ENCODE measurements at regions not wholly inside any gene's neighbourhood (a gene's known extent, or its start where the extent isn't known, plus 50 kb on each side); places are given as distances from the start of the nearest gene placed in this dataset.
"Not testable (repeated sequence)": the region's sequence is repeated elsewhere in the genome, so short reads cannot be mapped to it uniquely, and the experiment has no call there.

DNA sequence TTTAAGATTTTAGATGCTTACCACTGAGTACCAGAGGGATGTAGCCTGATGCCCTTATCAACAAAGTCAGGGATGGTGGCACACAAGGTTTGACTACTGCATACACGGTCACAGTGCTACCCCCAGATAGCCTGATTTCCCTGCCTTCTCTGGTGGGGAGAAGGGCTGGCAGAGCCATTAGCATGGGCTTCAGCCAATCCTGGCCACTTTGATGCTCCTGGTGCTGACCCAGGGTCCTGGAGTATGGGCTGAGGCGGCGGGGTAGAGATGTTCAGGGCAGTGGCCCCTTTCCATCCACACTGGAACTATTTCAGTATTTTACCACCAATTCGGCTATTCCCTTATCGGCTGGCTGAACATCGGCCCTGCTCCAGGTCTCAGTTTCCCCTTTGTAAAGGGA is 83.2 kb downstream of the POTEB3 start:
- not testable (repeated sequence) for FAIRE-seq; DNase-seq (ENCODE audit: extremely low spot score, insufficient read length, low read depth)

- FAIRE-seq; DNase-seq (ENCODE audit: extremely low spot score, insufficient read length, low read depth): not testable (repeated sequence)
Measured at GRCh38 chr15:21355944-21356343, 84.4 kb downstream of the POTEB3 start.

GRCh38 chr15:21354597-21354996 is 85.7 kb downstream of the POTEB3 start:
- not testable (repeated sequence) for FAIRE-seq; DNase-seq (ENCODE audit: extremely low spot score, insufficient read length, low read depth)

DNA sequence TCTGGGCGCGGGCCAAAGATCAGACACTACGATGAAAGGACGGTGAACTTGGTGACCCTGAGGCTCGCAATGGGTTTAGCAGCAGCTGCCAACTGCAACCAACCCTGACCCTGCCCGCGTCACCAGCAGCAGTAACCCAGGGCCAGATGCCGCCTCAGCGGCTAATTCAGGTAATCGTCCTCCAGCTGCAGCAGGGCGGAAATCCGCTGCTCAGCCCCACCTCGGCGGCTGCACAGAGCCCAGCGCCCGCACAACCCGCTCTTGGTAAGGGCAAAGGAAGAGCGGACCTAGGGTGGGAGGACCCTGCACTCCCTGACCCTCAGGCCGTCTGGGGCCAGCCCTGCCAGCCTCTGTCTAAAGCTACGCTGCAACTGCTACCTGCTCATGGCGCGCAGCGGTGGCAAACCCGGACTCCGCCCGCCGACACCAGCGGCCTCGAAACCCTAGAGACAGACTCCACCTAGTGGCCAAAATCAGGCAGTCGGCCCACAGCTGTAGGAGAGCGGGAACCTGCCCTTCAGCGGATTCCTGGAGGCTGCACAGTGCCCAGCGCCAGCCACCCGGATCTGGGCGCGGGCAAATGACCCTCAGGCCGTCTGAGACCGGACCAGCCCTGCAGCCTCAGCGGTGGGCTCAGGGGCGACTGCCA is 87.5 kb downstream of the POTEB3 start:
- peak; percentile 31 for FAIRE-seq
- not testable (repeated sequence) for DNase-seq (ENCODE audit: extremely low spot score, insufficient read length, low read depth)

DNA sequence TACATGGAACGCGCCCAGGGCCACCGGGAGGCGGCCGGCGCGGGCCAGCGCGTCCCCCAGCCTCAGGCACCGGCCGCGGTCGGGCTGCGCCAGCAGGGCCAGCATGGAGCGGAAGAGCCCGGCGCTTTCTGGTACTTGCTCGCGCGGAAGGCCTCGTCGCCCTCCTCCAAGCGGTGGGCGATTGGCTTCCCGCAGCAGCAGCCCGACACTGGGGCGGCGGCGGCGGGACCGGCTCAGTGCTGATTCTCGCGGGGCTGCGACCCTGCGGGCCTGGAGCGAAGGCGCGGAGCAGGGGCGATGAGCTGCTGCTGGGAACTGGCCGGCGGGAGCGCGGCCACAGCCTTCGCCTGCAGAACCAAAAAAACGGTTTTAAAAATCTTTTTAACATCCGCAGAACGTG is 95.3 kb downstream of the POTEB3 start:
- DNase-seq (ENCODE audit: extremely low spot score, insufficient read length, low read depth); FAIRE-seq: not testable (repeated sequence)

- DNase-seq (ENCODE audit: extremely low spot score, insufficient read length, low read depth); FAIRE-seq: not testable (repeated sequence)
Measured at GRCh38 chr15:21344500-21344899, 95.8 kb downstream of the POTEB3 start.

DNA sequence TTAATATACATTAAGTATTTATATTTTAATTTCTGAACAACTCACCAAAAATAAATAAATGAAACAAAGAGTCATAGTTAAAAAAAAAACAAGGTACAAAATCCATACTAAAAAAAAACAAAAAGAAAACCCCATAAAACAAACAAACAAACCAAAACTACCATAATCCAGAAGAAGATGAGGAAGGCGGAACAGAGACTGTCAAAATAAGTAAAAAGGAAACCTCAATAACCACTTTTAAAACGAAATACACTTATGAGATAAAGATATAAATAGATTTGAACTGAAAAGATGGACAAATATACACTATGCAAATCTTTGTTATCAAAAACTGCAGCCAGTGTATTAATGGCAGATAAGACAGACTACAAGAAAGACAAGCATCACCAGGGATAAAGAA is 103.3 kb downstream of the POTEB3 start:
- DNase-seq (ENCODE audit: extremely low spot score, insufficient read length, low read depth); FAIRE-seq: not testable (repeated sequence)

DNA sequence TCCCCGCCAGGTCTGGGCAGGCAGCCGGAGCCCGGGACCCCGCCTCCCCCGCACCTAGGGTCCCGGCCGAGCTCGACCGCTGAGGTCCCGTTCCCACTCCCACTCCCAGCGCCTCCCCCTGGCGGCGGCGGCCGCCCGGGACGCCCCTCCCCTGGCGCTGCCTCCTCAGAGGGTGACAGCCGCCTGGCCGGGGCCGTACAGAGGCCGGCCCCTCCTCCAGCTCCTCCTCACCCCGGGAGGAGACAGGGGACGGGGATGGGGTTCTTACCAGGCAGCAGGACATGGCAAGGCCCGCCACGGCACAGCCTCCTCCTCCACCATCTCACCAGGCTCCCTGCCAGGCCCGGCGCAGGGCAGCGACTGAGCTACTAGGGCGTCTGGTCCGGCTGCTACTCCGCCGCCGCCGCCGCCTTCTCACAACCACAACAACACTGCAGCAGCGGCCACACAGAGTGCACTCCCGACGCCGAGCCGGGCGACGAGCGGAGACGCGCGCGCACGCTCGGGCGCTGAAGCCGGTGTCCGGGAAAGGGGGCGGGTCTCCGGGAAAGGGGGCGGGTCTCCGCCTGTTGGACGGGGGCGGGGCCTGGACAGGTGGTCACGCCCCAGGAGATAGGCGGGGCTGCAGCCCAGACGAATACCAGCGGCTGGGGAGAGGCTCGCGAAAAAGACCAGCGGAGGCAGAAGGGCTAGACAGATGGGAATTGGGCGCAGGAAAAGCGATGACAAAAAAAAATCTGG is 115.4 kb downstream of the POTEB3 start:
- DNase-seq (ENCODE audit: extremely low spot score, insufficient read length, low read depth); FAIRE-seq: not testable (repeated sequence)

GRCh38 chr15:21284353-21284752 is 155.9 kb downstream of the POTEB3 start:
- FAIRE-seq, result peak; percentile 81
- not testable (repeated sequence) for DNase-seq (ENCODE audit: extremely low spot score, insufficient read length, low read depth)

DNA sequence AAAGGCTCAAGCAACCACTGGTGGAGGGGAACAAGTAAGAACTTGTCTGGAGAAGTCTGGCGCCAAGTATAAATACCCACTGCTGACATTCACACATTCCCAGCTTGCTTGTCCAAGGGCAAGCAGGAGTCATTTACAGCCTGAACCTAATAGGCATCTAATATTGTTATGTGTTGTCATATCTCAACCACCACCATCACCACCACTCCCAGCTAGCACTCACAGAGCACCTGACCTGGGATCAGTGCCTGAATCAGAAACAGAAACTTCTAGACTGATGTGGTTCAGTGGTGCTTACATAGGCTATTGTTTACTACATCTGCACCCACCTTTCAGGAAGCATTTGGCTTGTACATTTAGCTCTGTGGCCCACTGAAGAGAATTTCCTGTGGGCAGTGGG is 157.1 kb downstream of the POTEB3 start:
- DNase-seq (ENCODE audit: extremely low spot score, insufficient read length, low read depth), result not testable (repeated sequence)
- peak; percentile 26 for FAIRE-seq

DNA sequence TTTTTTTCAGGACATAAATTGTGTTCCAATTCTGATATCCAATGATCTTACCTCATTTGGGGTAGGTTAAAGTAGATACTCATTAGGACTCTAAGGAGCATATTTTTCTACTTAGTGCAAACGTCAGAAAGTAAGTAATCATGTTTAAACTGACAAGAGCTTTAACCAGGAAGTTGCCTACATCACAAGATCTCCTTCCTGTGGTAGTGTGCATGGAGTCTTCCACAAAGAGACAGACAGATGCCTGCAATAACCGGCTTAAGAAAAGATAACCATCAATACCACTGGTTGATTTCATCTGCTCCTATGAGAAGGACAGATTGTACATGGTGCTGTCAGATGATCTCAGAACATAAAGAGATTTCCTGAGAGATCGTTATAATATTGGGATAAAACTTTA is 160.0 kb downstream of the POTEB3 start:
- DNase-seq (ENCODE audit: extremely low spot score, insufficient read length, low read depth); FAIRE-seq: not testable (repeated sequence)

DNA sequence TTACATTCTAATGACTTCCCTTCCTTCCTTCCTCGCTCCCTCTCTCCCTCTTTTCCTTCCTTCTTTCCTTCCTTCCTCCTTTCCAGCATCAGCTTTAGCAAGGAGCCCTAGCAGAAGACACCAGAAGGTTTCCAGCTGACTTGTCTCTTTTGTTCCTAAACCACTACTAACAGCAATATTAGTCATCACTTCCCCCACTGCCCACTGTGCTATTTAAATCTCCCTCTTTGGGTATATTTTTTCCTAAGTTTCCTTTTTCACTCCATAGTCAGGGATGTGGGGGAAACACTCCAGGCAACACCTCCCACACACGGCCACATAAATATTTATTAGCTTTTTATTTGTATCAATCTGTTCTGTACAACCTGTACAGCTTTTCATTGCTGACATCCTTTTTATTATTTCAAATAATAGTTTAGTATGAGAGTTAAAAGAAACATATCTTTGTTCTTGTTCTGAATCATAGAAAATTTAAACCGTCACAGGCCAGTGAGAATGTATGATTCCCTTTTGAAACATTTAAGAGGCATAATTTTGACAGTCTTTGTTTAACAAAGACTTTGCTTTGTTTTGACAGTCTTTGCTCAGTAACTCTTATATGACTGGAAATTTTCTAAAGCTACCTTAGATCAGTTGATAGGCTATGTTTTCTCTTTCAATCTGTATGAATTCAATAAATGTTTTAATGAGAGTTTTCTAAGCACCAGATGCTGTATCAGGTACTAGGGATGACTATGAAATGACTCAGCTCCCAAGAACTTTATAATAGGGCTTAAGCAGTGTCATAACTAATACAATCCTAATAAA is 167.9 kb downstream of the POTEB3 start:
- not testable (repeated sequence) for FAIRE-seq; DNase-seq (ENCODE audit: extremely low spot score, insufficient read length, low read depth)

DNA sequence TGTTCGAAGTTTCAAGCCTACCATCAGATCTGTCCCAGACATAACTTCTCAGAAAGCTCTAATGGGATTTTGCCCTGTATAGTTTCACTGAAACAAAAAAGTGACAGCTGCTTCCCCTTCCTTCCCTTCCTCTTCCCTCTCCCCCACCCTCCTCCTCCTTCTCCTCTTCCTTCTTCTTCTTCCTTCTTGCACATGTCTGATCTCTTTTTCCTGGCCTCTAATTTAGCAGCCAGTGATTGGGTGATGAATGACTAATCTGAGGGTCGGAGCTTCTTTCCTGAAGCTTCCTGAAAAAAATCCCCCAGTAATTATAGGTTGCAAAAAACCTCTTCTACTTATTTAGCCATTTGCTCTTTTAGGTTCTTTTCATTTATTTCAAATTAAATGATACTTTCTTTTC is 168.7 kb downstream of the POTEB3 start:
- DNase-seq (ENCODE audit: extremely low spot score, insufficient read length, low read depth) (no peak), FAIRE-seq (no peak)

GRCh38 chr15:21270474-21270873 is 169.8 kb downstream of the POTEB3 start:
- DNase-seq (ENCODE audit: extremely low spot score, insufficient read length, low read depth) (no peak), FAIRE-seq (no peak)

GRCh38 chr15:21269673-21270072 is 170.6 kb downstream of the POTEB3 start:
- DNase-seq (ENCODE audit: extremely low spot score, insufficient read length, low read depth); FAIRE-seq: not testable (repeated sequence)

GRCh38 chr15:21269121-21269520 is 171.2 kb downstream of the POTEB3 start:
- DNase-seq (ENCODE audit: extremely low spot score, insufficient read length, low read depth), result no peak
- no peak for FAIRE-seq

DNA sequence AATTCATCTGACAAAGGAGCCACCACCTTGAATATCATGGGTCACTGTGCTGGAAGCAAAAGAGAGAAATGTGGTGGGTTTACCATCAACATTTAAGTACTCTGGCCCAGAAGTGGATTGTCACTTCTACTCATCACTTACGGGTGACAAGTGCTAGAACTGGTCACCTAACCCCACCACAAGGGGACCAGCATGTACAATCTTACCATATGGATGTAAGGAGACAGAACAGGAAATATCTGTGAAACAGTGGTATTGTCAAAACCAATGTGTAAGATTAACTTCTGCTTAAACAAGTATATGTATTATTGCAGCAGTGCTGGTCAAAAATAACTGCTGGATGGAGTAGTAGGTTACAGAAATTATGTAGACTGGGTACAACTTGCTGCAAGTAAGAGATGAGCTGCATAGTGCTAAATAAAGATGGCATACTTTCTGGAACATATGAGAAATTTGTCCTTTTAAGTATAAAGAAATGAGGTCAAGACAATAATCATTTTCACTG is 171.8 kb downstream of the POTEB3 start:
- FAIRE-seq (no peak), DNase-seq (ENCODE audit: extremely low spot score, insufficient read length, low read depth) (no peak)

DNA sequence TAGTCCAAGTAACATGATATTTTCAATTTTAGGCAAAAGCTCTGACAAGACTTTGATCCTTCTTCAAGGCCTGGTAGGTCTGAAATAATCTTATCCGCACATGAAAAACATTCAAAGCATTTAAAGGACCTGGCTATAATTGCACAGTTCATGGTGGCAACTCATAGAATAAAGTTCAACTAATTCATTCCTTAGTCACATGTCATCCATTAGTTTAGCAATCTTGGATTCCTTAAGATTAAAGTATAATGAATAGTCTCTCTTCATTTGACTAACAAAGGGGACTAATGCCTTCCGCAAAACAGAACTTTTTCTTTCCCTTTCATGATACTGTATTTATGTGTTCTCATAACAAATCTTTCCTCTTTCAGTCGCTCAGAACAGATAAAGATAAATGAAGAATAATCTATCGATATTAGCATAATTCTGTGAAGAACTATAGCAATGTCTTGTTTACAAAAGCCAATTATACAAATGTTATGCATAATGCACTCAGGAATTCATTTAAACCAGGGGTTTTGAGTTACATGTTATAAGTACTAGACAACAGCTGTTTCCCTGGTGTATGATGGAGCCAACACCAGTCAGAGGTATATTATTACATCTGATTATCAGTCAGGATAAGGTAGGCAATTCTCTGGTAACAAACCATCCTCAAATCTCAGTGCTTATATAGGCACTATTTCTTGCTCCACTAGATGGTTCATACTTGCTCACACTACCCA is 172.5 kb downstream of the POTEB3 start:
- no peak for FAIRE-seq
- DNase-seq (ENCODE audit: extremely low spot score, insufficient read length, low read depth), result no peak

DNA sequence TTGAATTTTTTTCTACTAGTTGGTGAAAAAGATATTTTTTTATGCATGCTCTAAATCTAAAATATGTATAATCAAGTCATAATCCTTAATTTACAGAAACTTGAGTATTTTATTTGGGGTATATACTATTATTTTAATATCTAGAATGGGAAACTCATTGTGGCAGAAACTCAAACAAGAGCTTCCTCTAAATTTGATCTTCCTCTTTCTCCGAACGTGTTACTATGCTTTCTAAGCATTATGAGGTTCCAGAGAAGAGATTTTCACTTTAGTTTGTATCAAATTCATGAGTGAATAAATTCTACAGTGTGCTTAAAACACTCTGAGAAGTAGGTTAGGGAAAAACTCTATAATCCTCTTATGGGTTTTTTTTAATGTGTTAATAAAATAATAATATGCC is 173.1 kb downstream of the POTEB3 start:
- DNase-seq (ENCODE audit: extremely low spot score, insufficient read length, low read depth) (no peak), FAIRE-seq (no peak)

- not testable (repeated sequence) for FAIRE-seq
Measured at GRCh38 chr15:21265628-21266027, 174.7 kb downstream of the POTEB3 start.

More at GRCh38 chr15:21265628-21266027, 174.7 kb downstream of the POTEB3 start:
- not testable (repeated sequence) for DNase-seq (ENCODE audit: extremely low spot score, insufficient read length, low read depth)
